ENCODE measurements at regions not wholly inside any gene's neighbourhood (a gene's known extent, or its start where the extent isn't known, plus 50 kb on each side); places are given as distances from the start of the nearest gene placed in this dataset.
A peak's percentile ranks its signal among the peaks of the same experiment; 100 is the strongest.

GRCh38 chr11:131111775-131112174, 195.5 kb upstream of the SNX19 start:
- no peak for DNase-seq (ENCODE audit: low spot score)
- ATAC-seq = no peak

- ATAC-seq (no peak), DNase-seq (ENCODE audit: low spot score) (no peak)
These were observed 202.0 kb upstream of the SNX19 start for GRCh38 chr11:131118247-131118646.

GRCh38 chr11:131121426-131122333, 205.4 kb upstream of the SNX19 start:
- no peak for ATAC-seq
- DNase-seq (ENCODE audit: low spot score) = no peak

- DNase-seq (ENCODE audit: low spot score) (no peak), ATAC-seq (no peak)
These were observed 206.2 kb upstream of the SNX19 start for GRCh38 chr11:131122448-131122847.

- DNase-seq (ENCODE audit: low spot score) = no peak
- no peak for ATAC-seq
These were observed 213.2 kb upstream of the SNX19 start for GRCh38 chr11:131129474-131129873.

- DNase-seq (ENCODE audit: low spot score) (no peak), ATAC-seq (no peak)
These were observed 219.3 kb upstream of the SNX19 start for GRCh38 chr11:131135611-131136010.

- DNase-seq (ENCODE audit: low spot score) (no peak), ATAC-seq (no peak)
These were observed 220.2 kb upstream of the SNX19 start for GRCh38 chr11:131136486-131136885.

GRCh38 chr11:131137046-131137445, 220.8 kb upstream of the SNX19 start:
- ATAC-seq (no peak), DNase-seq (ENCODE audit: low spot score) (no peak)

- ATAC-seq (no peak), DNase-seq (ENCODE audit: low spot score) (no peak)
These were observed 222.5 kb upstream of the SNX19 start for GRCh38 chr11:131138731-131139130.

GRCh38 chr11:131145791-131146190, 224.6 kb upstream of the NTM start:
- DNase-seq (ENCODE audit: low spot score) (no peak), ATAC-seq (no peak)

GRCh38 chr11:131146827-131147490, 223.5 kb upstream of the NTM start:
- no peak for DNase-seq (ENCODE audit: low spot score)
- no peak for ATAC-seq

- no peak for ATAC-seq
These were observed 216.1 kb upstream of the NTM start for GRCh38 chr11:131154351-131154750.

GRCh38 chr11:131157678-131158077, 212.7 kb upstream of the NTM start:
- ATAC-seq (no peak), DNase-seq (ENCODE audit: low spot score) (no peak)

More at GRCh38 chr11:131154351-131154750, 216.1 kb upstream of the NTM start:
- no peak for DNase-seq (ENCODE audit: low spot score)

- DNase-seq (ENCODE audit: low spot score) (no peak), ATAC-seq (no peak)
These were observed 209.6 kb upstream of the NTM start for GRCh38 chr11:131160846-131161245.

GRCh38 chr11:131163613-131164012, 206.8 kb upstream of the NTM start:
- no peak for ATAC-seq
- DNase-seq (ENCODE audit: low spot score) = no peak

- ATAC-seq (no peak), DNase-seq (ENCODE audit: low spot score) (no peak)
These were observed 205.4 kb upstream of the NTM start for GRCh38 chr11:131165036-131165435.

GRCh38 chr11:131168839-131169713, 201.3 kb upstream of the NTM start:
- no peak for DNase-seq (ENCODE audit: low spot score)
- ATAC-seq = no peak

- no peak for DNase-seq (ENCODE audit: low spot score)
- no peak for ATAC-seq
These were observed 198.4 kb upstream of the NTM start for GRCh38 chr11:131172011-131172410.

- ATAC-seq = peak; percentile 97
- peak; percentile 57 for DNase-seq (ENCODE audit: low spot score)
These were observed 192.4 kb upstream of the NTM start for GRCh38 chr11:131178020-131178419.

GRCh38 chr11:131178596-131178995, 191.8 kb upstream of the NTM start:
- ATAC-seq = no peak
- DNase-seq (ENCODE audit: low spot score) = no peak

- ATAC-seq (no peak), DNase-seq (ENCODE audit: low spot score) (no peak)
These were observed 190.6 kb upstream of the NTM start for GRCh38 chr11:131179836-131180235.
